ENCODE measurements at regions not wholly inside any gene's neighbourhood (a gene's known extent, or its start where the extent isn't known, plus 50 kb on each side); places are given as distances from the start of the nearest gene placed in this dataset.

DNA sequence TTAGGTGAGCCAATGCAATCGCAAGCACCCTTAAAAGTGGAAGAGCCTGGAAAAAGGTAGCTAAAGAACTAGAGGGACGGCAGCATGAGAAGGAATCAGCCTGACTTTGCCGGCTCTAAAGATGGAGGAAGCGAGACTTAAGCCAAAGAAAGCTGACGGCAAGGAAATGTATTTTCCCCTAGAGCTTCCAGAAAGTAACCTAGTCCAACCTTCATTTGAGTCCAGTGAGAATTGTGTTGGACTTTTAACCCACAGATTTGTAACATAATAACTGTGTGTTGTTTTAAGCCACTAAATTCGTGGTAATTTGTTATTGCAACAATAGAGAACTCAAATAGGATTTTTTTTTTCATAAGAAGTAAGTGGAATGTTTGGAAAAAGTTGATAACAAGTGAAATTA, 212.7 kb upstream of the C1QTNF7 start:
- Mint-ChIP-seq H3K27ac (no peak overlapping the region), H3K36me3 (no peaks in the 10 kb centered on the region), H3K9me3 (no peaks in the 10 kb centered on the region), H3K4me3 (no peak overlapping the region), H3K4me1 (ENCODE audit: low read depth in 2 of 2) (peaks cover 0 to 3% of the 10 kb centered on the region in 2 donors), H3K27me3 (peaks cover 9 to 17% of the 10 kb centered on the region in 2 donors)
- ATAC-seq, result no peak
- no peak for DNase-seq (ENCODE audit: low spot score)

DNA sequence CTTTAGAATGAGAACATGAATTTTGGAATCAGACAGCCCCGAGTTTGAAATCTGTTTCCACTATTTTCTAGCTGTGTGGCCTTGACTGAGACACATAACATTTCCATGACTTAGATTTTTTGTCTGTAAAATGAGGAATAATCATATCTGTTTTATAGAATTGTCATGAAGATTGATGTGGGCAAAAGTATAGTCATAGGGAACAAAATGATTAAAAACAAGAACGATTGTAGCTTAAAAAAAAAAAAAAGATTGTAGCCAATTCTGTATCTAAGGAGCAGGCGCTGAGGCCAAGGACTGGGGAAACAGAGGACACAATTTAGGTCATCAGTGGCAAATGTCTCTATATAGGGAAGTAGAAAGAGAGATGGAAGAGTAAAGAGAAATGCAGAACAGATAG, 201.6 kb upstream of the C1QTNF7 start:
- ATAC-seq (no peak), DNase-seq (ENCODE audit: low spot score) (no peak)
- H3K9me3 Mint-ChIP-seq, result no peaks in the 10 kb centered on the region
- H3K27ac Mint-ChIP-seq, result no peak overlapping the region
- no peak overlapping the region for H3K4me3 Mint-ChIP-seq
- no peaks in the 10 kb centered on the region for H3K36me3 Mint-ChIP-seq
- H3K27me3 Mint-ChIP-seq, result peaks cover 0 to 3% of the 10 kb centered on the region in 2 donors
- H3K4me1 Mint-ChIP-seq (ENCODE audit: low read depth in 2 of 2), result no peaks in the 10 kb centered on the region

DNA sequence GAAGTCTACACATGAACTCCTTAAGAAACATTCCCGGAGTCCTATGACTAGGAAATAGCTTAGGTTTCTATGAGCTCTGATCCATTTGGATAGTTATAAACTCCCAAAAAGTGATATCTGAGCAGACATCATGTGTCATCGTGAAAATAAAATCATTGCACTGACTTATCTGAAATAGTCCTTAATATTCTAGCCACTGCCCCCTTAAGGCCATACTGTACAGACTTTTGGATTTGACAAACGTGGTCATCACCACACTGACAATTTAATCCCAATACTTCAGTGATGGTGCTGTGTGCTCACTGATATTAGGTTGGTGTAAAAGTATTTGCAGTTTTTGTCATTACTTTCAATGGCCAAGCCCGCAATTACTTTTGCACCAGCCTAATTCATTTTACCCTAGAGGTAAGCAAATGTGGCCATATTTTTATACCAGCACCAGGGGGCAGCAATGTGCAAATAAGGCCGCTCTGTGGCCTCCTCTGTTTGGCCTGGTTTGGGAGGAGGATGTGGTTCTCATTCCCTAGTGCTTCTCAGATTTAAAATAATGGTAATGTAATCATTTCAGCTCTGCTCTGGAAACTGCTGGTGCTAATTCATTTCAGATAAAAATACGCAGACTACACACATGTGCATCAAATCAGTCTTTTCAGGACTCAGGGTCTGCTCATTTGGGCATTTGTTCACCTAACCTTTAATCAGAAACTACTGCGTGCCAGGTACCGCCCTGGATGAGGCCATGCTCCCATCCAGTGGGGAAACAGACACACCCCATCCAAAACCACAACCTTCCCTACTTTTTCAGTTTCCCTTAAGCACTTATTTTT, 196.4 kb upstream of the C1QTNF7 start:
- Mint-ChIP-seq H3K27ac (no peak overlapping the region), H3K36me3 (no peaks in the 10 kb centered on the region), H3K9me3 (no peaks in the 10 kb centered on the region), H3K4me3 (no peak overlapping the region), H3K4me1 (ENCODE audit: low read depth in 2 of 2) (peaks cover 22 to 30% of the 10 kb centered on the region in 2 donors), H3K27me3 (no peaks in the 10 kb centered on the region)
- peak; percentile 73 for DNase-seq (ENCODE audit: low spot score)
- ATAC-seq, result peak; percentile 75 to 87

DNA sequence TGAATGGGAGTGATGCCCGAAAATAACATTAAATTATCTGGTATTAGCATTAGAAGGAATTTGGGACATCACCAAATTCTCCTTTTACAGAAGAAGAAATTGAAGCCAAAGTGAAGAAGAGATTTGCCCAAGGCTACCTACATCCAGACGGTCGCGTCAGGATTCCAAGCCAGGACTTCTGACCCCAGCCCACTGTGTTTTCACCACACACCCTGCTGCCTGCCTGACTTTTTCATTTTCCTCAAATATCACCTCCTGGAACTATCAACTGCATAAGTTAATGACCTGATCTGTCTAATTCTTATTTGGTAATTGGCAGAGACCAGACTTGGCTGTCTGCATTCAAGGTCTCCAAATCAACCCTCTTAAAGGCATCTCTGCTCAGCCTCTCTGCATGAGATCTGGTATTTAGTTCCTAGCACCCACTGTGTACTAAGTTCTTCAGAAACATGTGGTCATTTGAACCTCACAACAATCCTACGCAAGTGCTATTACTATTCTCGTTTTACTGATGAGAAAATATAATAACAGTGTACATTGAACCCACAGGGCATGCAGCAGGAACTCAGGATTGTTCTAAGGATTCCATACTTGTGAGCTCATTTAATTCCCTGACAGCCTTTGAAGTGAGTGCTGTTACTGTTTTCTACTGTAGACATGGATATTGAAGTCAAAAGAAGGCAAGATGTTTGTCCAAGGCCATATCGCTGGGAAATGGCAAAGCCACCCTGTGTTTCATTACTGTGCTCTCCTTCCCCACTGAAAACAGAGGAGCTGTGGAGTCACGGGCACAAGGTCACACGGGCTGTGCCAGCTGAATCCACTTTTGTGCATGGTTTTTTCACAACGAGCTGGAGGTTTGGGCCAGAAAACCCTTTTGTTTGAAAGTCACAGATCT, 195.2 kb upstream of the C1QTNF7 start:
- Mint-ChIP-seq H3K4me1 (ENCODE audit: low read depth in 2 of 2) (peaks cover 22 to 30% of the 10 kb centered on the region in 2 donors), H3K27me3 (no peaks in the 10 kb centered on the region), H3K4me3 (peak overlapping the region; percentile 74), H3K9me3 (no peaks in the 10 kb centered on the region), H3K27ac (peak overlapping the region; percentile 19 to 51), H3K36me3 (no peaks in the 10 kb centered on the region)
- ATAC-seq (no peak), DNase-seq (ENCODE audit: low spot score) (no peak)

DNA sequence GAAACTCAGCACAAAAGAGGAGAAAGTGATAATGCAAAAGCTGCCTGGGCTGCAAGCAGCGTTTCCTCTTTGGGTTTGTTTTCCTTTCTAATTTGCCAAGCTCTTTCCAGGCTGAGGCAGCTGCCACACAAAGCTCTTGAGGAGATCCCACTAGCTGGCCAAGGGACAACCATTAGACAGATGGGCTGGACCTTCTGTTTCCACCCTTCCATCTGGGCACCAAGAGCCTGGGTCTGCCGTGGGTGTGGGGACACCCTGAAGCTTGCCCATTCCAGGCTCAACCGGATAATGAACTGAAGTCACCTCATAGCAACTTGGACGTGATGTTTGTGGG, 194.6 kb upstream of the C1QTNF7 start:
- no peaks in the 10 kb centered on the region for H3K36me3 Mint-ChIP-seq
- H3K4me3 Mint-ChIP-seq, result peak overlapping the region; percentile 74
- no peaks in the 10 kb centered on the region for H3K27me3 Mint-ChIP-seq
- ATAC-seq, result peak; percentile 39 to 60
- no peak for DNase-seq (ENCODE audit: low spot score)
- peaks cover 22 to 30% of the 10 kb centered on the region in 2 donors for H3K4me1 Mint-ChIP-seq (ENCODE audit: low read depth in 2 of 2)
- H3K9me3 Mint-ChIP-seq, result no peaks in the 10 kb centered on the region
- peak overlapping the region; percentile 19 to 51 for H3K27ac Mint-ChIP-seq

DNA sequence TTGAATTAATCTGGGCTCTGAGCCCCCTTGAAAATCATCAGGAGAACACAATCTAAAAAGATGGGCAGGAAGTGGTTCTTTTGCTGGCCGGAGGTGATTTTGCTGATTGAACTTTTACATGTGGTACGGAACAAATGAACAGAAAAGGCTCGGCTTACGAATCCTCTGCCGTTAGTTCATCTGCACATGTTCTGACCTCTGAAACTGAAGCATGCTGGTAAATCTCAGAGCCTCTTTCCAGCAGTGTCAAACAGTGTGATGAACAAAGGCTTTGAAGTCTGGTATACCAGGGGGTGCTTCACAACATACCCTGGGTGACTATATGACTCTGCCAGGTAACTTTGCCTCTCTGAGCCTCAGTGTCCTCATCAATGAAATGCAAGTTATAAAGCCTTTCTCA, 194.2 kb upstream of the C1QTNF7 start:
- DNase-seq (ENCODE audit: low spot score) (no peak), ATAC-seq (peak; percentile 22 to 56)
- Mint-ChIP-seq H3K27me3 (no peaks in the 10 kb centered on the region), H3K27ac (peak overlapping the region; percentile 19 to 51), H3K4me1 (ENCODE audit: low read depth in 2 of 2) (peaks cover 22 to 30% of the 10 kb centered on the region in 2 donors), H3K4me3 (peak overlapping the region; percentile 74), H3K9me3 (no peaks in the 10 kb centered on the region), H3K36me3 (no peaks in the 10 kb centered on the region)

DNA sequence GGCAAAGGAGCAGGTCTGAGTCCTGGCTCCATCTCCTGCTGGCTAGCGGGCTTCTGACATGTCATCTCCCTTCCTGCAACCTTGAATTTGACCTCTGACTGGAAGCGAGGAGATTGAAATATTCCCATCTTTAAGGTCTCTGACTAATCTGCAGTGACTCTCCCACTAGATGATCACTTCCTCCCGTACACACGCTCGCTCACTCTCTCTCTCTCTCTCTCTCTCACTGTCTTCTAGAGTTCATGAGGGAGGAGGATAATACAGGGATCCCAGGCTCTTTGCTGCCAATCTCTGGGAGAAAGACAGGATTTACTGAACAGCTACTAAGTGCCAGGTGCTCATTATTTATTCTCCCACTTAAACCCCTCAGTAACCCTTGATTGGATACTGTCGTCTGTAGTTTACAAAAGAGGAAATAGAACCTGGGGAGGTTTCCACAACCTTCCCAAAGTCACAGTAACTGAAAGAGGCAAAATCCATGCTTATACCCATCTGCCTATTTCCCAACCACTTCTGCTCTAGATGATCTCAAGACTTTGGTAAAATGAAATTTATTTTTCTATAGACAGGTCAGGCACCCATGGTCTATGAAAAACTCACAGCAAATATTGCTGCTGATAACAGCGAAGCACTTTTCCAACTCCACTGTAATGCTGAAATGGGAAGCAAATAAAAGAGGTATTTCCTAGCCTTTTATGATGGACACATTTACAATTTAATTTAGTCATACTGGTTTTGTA, 193.5 kb upstream of the C1QTNF7 start:
- peaks cover 0 to 4% of the 10 kb centered on the region in 2 donors for H3K27me3 Mint-ChIP-seq
- ATAC-seq, result no peak
- peak overlapping the region; percentile 24 to 27 for H3K27ac Mint-ChIP-seq
- H3K36me3 Mint-ChIP-seq, result no peaks in the 10 kb centered on the region
- no peaks in the 10 kb centered on the region for H3K9me3 Mint-ChIP-seq
- no peak for DNase-seq (ENCODE audit: low spot score)
- peak overlapping the region; percentile 74 for H3K4me3 Mint-ChIP-seq
- peaks cover 24 to 30% of the 10 kb centered on the region in 2 donors for H3K4me1 Mint-ChIP-seq (ENCODE audit: low read depth in 2 of 2)

DNA sequence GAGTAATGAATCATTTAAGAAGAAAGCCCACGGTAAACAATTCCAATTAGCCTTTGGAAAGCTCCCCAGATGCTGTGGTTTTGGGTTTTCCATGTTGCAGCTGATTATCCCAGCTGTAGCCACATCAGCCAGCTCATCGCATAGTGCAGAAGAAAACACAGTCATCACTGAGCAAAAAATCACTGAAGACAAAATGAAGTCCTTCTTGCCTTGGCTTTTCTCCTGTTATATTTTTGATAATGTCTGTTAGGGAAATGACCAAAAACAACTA, 193.0 kb upstream of the C1QTNF7 start:
- Mint-ChIP-seq H3K4me1 (ENCODE audit: low read depth in 2 of 2) (peaks cover 24 to 30% of the 10 kb centered on the region in 2 donors), H3K9me3 (no peaks in the 10 kb centered on the region), H3K4me3 (no peak overlapping the region), H3K36me3 (no peaks in the 10 kb centered on the region), H3K27me3 (peaks cover 0 to 4% of the 10 kb centered on the region in 2 donors), H3K27ac (peak overlapping the region in 1 of 2 donors; percentile 24)
- ATAC-seq, result no peak
- no peak for DNase-seq (ENCODE audit: low spot score)

DNA sequence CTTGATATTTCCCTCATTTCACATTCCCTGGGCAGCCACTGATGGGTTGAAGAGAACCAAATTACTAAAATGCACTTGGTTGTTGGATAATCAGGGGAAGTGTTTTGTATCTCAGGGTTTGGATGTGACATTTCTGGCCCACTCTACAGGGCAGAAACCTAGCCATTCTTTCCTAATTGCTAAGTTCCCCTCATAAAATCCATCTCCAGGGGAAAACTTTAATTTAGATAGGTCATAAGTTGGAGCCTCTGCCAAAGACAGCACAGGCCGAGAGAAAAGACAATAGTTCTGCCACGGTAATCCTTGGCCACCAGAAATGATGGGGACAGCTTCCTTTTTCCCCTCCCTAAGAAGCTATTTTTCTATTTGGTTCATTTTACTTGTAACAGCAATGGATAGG, 192.7 kb upstream of the C1QTNF7 start:
- Mint-ChIP-seq H3K27me3 (peaks cover 0 to 4% of the 10 kb centered on the region in 2 donors), H3K4me3 (no peak overlapping the region), H3K27ac (no peak overlapping the region), H3K4me1 (ENCODE audit: low read depth in 2 of 2) (peaks cover 24 to 30% of the 10 kb centered on the region in 2 donors), H3K36me3 (no peaks in the 10 kb centered on the region), H3K9me3 (no peaks in the 10 kb centered on the region)
- DNase-seq (ENCODE audit: low spot score), result no peak
- no peak for ATAC-seq

DNA sequence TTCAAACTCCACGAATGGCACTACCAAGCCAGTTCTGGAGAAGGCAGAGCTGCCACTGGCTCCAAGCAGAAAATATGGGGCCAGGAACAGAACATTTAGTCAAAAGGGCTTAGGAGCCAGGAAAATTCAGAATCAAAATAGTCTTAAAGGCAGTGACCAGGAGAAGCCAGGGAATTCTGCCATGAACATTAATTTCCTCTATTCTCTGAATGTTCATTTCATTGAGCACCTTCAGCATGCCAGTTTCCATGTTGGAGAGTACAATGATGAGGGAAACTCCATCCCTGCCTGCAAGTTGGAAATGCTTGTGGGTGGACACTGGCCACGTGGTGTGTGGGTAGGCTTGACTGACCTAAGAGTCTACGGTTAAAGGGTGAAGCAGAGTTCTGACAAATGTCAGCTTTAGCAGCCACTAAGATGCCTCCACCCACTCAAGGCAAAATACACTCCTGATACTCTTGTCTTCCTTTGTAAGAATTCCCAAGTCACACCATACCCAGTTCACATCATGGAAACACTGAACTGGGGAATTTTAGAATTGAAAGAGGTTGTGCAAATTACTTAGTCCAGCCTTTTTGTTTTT, 190.1 kb upstream of the C1QTNF7 start:
- Mint-ChIP-seq H3K36me3 (no peaks in the 10 kb centered on the region), H3K27me3 (peaks cover 0 to 4% of the 10 kb centered on the region in 2 donors), H3K9me3 (no peaks in the 10 kb centered on the region), H3K4me3 (no peak overlapping the region), H3K4me1 (ENCODE audit: low read depth in 2 of 2) (peaks cover 18 to 21% of the 10 kb centered on the region in 2 donors), H3K27ac (no peak overlapping the region)
- DNase-seq (ENCODE audit: low spot score) (no peak), ATAC-seq (no peak)

DNA sequence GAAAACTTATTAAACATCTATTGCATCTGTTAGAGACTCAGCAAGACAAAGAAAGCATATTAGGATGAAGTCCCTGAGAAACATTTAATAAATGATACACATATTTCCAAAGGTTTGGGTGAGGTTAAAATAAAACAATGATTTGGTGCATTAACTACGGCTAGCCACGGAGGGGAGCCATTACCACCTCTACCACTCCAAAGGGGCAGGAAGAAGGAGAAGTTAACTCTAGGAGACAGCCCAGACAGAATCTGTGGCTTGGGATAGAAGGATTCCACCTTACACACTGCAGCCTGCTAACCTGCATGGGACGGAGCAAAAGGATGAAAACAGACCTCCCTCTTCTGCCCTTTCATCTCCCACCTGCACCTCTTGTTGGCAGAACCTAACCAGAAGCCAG, 189.1 kb upstream of the C1QTNF7 start:
- DNase-seq (ENCODE audit: low spot score) (no peak), ATAC-seq (peak; percentile 33 to 52)
- no peak overlapping the region for H3K4me3 Mint-ChIP-seq
- H3K9me3 Mint-ChIP-seq, result no peaks in the 10 kb centered on the region
- H3K36me3 Mint-ChIP-seq, result no peaks in the 10 kb centered on the region
- H3K27me3 Mint-ChIP-seq, result peaks cover 0 to 4% of the 10 kb centered on the region in 2 donors
- no peak overlapping the region for H3K27ac Mint-ChIP-seq
- peaks cover 8 to 11% of the 10 kb centered on the region in 2 donors for H3K4me1 Mint-ChIP-seq (ENCODE audit: low read depth in 2 of 2)

DNA sequence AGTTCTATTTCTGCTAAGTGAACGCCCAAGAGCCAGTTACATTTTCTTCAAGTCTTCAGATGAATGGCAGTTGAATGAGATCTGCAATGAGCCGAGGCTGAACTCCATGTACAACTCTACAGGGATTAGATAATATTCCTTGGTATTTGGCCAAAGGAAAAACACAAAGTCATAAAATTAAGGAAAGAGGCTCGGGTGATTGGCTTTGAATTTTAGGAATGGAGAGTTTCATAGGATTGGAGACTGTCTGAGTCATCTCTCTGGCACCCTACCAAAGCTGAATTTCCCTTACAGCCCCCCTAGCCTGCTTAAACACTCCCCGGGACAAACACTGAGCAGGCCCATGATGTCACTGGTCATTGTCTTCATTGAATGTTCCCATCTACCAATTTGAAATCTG, 188.0 kb upstream of the C1QTNF7 start:
- H3K9me3 Mint-ChIP-seq, result no peaks in the 10 kb centered on the region
- DNase-seq (ENCODE audit: low spot score) (no peak), ATAC-seq (no peak)
- no peak overlapping the region for H3K27ac Mint-ChIP-seq
- peaks cover 0 to 4% of the 10 kb centered on the region in 2 donors for H3K27me3 Mint-ChIP-seq
- peaks cover 0 to 2% of the 10 kb centered on the region in 2 donors for H3K4me1 Mint-ChIP-seq (ENCODE audit: low read depth in 2 of 2)
- no peaks in the 10 kb centered on the region for H3K36me3 Mint-ChIP-seq
- H3K4me3 Mint-ChIP-seq, result no peak overlapping the region

DNA sequence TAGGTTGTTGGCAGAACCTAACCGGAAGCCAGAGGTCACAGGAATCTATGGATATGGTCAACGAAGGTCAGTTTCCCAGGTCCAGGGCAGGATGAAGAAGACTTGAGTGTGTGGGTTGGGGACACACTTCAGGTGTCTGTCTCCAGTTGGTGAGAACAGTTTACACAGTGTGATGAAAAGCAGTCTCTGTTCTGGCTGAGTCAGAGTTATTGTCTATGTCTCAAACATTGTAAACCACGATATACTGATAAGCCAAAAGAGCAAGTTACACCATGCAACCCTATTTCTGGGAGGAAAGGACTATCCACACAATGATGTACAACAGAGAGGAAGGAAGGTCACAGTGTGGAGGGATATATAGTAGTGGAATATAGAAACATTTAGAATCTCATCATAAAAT, 187.1 kb upstream of the C1QTNF7 start:
- peaks cover 0 to 4% of the 10 kb centered on the region in 2 donors for H3K27me3 Mint-ChIP-seq
- no peak overlapping the region for H3K27ac Mint-ChIP-seq
- no peaks in the 10 kb centered on the region for H3K36me3 Mint-ChIP-seq
- peaks cover 0 to 2% of the 10 kb centered on the region in 2 donors for H3K4me1 Mint-ChIP-seq (ENCODE audit: low read depth in 2 of 2)
- H3K9me3 Mint-ChIP-seq, result no peaks in the 10 kb centered on the region
- no peak overlapping the region for H3K4me3 Mint-ChIP-seq
- DNase-seq (ENCODE audit: low spot score) (no peak), ATAC-seq (no peak)

All from natural killer cell treated with Interleukin-12 subunit alpha and Interleukin-12 subunit beta and Interleukin-15 and Interleukin-18, amount 100 ng/mL, for 72 hours (primary cell).